GM12891 (cell line): ENCODE measurements at regions not wholly inside any gene's neighbourhood (a gene's known extent, or its start where the extent isn't known, plus 50 kb on each side); places are given as distances from the start of the nearest gene placed in this dataset.

Experiments
- PAX5 ChIP-seq: IDR thresholded peaks from 2 replicates; pipeline ENCODE4 v1.6.1; 2011; ENCODE audit warnings: low read length, moderate library complexity, mild to moderate bottlenecking; ENCODE audit not compliant: insufficient read depth, severe bottlenecking
- POLR2A ChIP-seq: IDR thresholded peaks from 2 replicates; pipeline ENCODE4 v1.6.1; 2011; ENCODE audit warnings: low read depth, low read length, control low read depth
- POLR2AphosphoS5 ChIP-seq: IDR thresholded peaks from 2 replicates; pipeline ENCODE4 v1.6.1; 2011; ENCODE audit warnings: low read depth, low read length, control low read depth
- POU2F2 ChIP-seq: IDR thresholded peaks from 2 replicates; pipeline ENCODE4 v1.6.1; 2011; ENCODE audit warnings: low read depth, mild to moderate bottlenecking, control low read depth, low read length, moderate library complexity
- SPI1 ChIP-seq: IDR thresholded peaks from 2 replicates; pipeline ENCODE4 v1.6.1; 2011; ENCODE audit warnings: low read depth, low read length, control low read depth
- TAF1 ChIP-seq: IDR thresholded peaks from 2 replicates; pipeline ENCODE4 v1.6.1; 2011; ENCODE audit warnings: low read depth, low read length, control low read depth

DNA sequence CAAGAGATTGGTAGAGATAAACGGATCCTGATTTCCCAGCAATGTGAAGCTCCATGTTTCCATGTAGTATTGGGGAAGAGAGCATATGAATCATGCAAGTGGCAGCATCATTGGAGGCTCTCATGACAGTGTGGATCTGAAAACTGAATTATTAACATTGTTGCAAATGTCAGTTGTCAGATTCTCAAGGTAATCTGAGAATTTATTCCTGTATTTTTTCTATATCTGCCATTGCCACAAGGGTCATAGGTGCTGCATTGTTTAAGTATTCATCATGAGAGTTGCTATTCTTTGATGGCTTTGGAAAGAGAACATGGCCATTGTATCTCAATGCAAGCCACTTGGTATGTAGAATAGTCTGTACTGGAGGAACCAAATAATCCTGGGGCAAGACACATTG lies 1217.0 kb upstream of the ZEB2 start:
- TF ChIP-seq POLR2AphosphoS5 (no peak), SPI1 (no peak), POLR2A (no peak), TAF1 (no peak), POU2F2 (no peak), PAX5 (no peak)
